ENCODE measurements at regions not wholly inside any gene's neighbourhood (a gene's known extent, or its start where the extent isn't known, plus 50 kb on each side); places are given as distances from the start of the nearest gene placed in this dataset.

- Histone ChIP-seq H3K9ac (ENCODE audit: low read length) (no peak overlapping the region), H3K36me3 (ENCODE audit: low read length) (no peaks in the 10 kb centered on the region), H2AFZ (ENCODE audit: low read depth, low read length, severe bottlenecking) (no peak overlapping the region), H3K9me3 (ENCODE audit: insufficient read depth, low read length) (no peaks in the 10 kb centered on the region), H3K4me3 (ENCODE audit: insufficient read depth, low read length, poor library complexity, severe bottlenecking) (no peak overlapping the region), H3F3A (ENCODE audit: insufficient read depth) (no peaks in the 10 kb centered on the region), H3K27ac (ENCODE audit: low read depth, low read length) (no peak overlapping the region), H3K4me2 (ENCODE audit: low read depth, low read length, poor library complexity, severe bottlenecking) (no peak overlapping the region), H4K20me1 (ENCODE audit: low read depth, low read length) (no peaks in the 10 kb centered on the region), H3K27me3 (ENCODE audit: low read length) (no peaks in the 10 kb centered on the region), H3K79me2 (ENCODE audit: insufficient read depth, low read length) (no peaks in the 10 kb centered on the region), H3K9me2 (replicated peaks; ENCODE audit: insufficient read depth, low read length) (no peaks in the 10 kb centered on the region)
- no peak for TF ChIP-seq EZH2phosphoT487 (conservative IDR thresholded peaks at IDR 0.05; ENCODE audit: low read length)
- no peak for TF ChIP-seq CTCF (IDR thresholded peaks at IDR 0.05; ENCODE audit: insufficient read depth, low read length, poor library complexity, severe bottlenecking)
Observed at GRCh38 chr10:90372451-90372850, 485.4 kb downstream of the HTR7 start.

GRCh38 chr10:90373911-90374310, 483.9 kb downstream of the HTR7 start:
- no peaks in the 10 kb centered on the region for H3K27me3 ChIP-seq (ENCODE audit: low read length)
- H3K27ac ChIP-seq (ENCODE audit: low read depth, low read length): no peak overlapping the region
- no peak overlapping the region for H2AFZ ChIP-seq (ENCODE audit: low read depth, low read length, severe bottlenecking)
- no peaks in the 10 kb centered on the region for H4K20me1 ChIP-seq (ENCODE audit: low read depth, low read length)
- H3K79me2 ChIP-seq (ENCODE audit: insufficient read depth, low read length): no peaks in the 10 kb centered on the region
- TF ChIP-seq EZH2phosphoT487 (conservative IDR thresholded peaks at IDR 0.05; ENCODE audit: low read length) (no peak), CTCF (IDR thresholded peaks at IDR 0.05; ENCODE audit: insufficient read depth, low read length, poor library complexity, severe bottlenecking) (no peak)
- no peak overlapping the region for H3K9ac ChIP-seq (ENCODE audit: low read length)
- no peaks in the 10 kb centered on the region for H3K36me3 ChIP-seq (ENCODE audit: low read length)
- no peaks in the 10 kb centered on the region for H3K9me3 ChIP-seq (ENCODE audit: insufficient read depth, low read length)
- H3K4me3 ChIP-seq (ENCODE audit: insufficient read depth, low read length, poor library complexity, severe bottlenecking): no peak overlapping the region
- H3F3A ChIP-seq (ENCODE audit: insufficient read depth): no peaks in the 10 kb centered on the region
- H3K9me2 ChIP-seq (replicated peaks; ENCODE audit: insufficient read depth, low read length): no peaks in the 10 kb centered on the region
- H3K4me2 ChIP-seq (ENCODE audit: low read depth, low read length, poor library complexity, severe bottlenecking): no peak overlapping the region

- Histone ChIP-seq H3K27ac (ENCODE audit: low read depth, low read length) (no peak overlapping the region), H3F3A (ENCODE audit: insufficient read depth) (no peaks in the 10 kb centered on the region), H3K27me3 (ENCODE audit: low read length) (no peaks in the 10 kb centered on the region), H3K9me3 (ENCODE audit: insufficient read depth, low read length) (no peaks in the 10 kb centered on the region), H3K36me3 (ENCODE audit: low read length) (no peaks in the 10 kb centered on the region), H3K4me3 (ENCODE audit: insufficient read depth, low read length, poor library complexity, severe bottlenecking) (no peak overlapping the region), H3K79me2 (ENCODE audit: insufficient read depth, low read length) (no peaks in the 10 kb centered on the region), H2AFZ (ENCODE audit: low read depth, low read length, severe bottlenecking) (no peak overlapping the region), H3K9me2 (replicated peaks; ENCODE audit: insufficient read depth, low read length) (no peaks in the 10 kb centered on the region), H4K20me1 (ENCODE audit: low read depth, low read length) (no peaks in the 10 kb centered on the region), H3K9ac (ENCODE audit: low read length) (no peak overlapping the region), H3K4me2 (ENCODE audit: low read depth, low read length, poor library complexity, severe bottlenecking) (no peak overlapping the region)
- no peak for TF ChIP-seq CTCF (IDR thresholded peaks at IDR 0.05; ENCODE audit: insufficient read depth, low read length, poor library complexity, severe bottlenecking)
- no peak for TF ChIP-seq EZH2phosphoT487 (conservative IDR thresholded peaks at IDR 0.05; ENCODE audit: low read length)
Observed at GRCh38 chr10:90378524-90379076, 479.2 kb downstream of the HTR7 start.

Measured in SU-DHL-6 (cell line).